ENCODE measurements at regions not wholly inside any gene's neighbourhood (a gene's known extent, or its start where the extent isn't known, plus 50 kb on each side); places are given as distances from the start of the nearest gene placed in this dataset.
"Not testable (repeated sequence)": the region's sequence is repeated elsewhere in the genome, so short reads cannot be mapped to it uniquely, and the experiment has no call there.

DNA sequence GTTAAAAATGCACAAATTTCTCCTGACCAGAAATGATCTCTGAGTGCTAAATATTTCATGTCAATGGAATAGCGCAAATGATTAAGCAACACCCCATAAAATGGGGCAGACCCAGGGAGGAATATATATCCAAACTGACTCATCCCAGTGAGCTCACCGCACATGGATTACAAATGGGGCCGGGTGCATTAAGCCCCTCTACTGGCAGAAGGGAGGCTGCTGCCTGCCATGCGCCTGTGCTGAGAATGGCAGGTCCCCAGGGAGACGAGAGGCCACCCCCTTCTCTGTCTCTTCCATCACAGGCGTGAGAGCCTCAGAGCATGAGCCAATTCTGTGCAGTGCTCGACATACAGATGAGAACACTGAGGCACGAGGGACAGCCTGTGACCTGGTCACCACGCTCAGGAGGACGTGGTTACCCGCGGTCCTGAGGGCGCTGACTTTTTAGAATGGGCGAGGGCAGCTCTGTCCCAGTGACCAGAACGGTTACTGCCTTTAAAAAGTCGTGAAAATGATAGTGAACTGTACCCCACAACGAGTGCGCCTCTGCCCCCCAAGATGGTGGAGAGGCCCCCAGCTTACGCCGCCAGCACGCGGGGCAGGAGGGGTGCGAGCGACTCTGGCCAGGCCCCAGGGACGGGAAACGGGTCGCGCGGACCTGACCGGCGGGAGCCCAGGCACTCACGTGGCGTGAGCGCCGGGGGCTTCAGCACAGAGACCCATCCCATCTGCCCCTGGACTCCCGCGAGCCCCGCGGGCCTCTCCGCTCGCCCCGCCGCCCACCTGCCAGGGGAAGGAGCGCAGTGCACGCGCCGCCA is 130.2 kb upstream of the ALDH3B2 start:
- DNase-seq (ENCODE audit: low read depth), result not testable (repeated sequence)

DNA sequence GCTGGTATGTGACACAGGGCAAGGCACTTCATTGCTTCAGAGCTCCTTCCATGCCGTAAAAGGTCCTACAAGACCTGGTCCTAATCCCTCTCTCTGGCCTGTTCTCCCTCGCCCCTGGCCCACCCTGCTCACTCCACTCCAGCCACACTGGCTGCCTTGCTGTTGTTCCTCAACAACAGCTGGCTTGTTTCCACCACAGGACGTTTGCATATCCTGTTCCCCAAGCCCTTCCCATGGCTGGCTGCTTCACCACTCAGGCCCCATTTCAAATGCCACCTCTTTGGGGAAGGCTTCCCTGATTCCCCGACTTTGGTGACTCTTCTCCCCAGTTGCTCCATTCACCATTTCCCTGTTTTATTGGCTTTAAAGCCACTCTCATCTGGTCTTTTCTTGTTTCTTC is 129.1 kb upstream of the ALDH3B2 start:
- not testable (repeated sequence) for DNase-seq (ENCODE audit: low read depth)

DNA sequence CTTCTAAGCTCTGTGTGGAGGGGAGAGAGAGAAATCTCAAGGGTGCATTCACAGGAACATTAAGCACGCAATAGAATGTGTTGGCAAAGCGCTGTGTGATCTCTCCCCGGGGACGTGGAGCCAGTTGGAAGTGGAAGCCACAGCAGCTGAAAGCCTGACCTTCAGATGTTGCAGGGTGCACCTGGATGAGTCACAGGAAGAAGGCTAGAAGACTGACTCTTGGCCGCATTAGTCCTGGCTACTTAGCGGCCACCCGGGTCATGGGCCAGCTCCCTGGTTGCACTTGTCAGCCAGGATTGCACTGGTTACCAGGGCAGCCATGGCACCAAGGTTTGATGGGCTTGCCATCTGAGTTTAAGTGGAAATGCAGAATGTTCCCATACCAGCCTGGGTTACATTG is 128.6 kb upstream of the ALDH3B2 start:
- DNase-seq (ENCODE audit: low read depth), result not testable (repeated sequence)

DNA sequence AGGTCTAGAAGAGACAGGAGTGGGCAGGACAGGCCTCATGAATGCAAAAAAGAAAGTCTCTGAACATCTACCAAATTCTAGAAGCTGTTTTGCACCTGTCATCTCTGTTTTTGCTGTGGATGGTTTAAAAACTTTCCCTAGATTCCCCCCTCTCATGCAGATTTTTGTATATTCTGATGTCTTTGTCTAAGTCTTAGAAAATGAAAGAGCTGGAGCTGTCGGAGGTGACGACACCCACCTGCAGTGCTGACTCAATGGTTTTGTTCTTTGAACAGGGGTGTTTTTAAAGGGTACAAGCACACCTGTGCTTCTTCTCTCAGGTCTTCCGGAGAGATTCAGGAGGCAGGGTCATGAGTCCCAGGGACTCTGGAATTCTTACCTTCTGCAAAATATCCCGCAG is 128.2 kb upstream of the ALDH3B2 start:
- DNase-seq (ENCODE audit: low read depth), result not testable (repeated sequence)

DNA sequence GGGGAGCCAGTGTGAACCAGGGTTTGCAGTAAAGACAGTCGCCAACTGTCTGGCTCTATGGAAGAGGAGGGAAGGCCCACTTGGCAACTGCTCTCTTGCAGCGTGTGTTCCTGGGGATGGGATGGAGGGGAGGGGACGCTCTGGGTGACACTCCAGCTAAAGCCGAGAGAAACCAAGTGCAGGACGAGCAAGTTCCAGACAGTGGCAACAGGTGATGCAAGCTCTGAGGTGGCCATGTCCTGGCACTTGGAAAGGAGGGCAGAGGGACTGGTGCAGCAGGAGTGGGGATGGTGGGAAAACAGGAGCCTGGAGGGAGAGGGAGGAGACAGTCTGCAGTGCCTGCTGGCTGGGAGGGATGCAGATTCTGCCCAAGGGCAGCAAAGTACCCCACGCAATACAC is 127.0 kb upstream of the ALDH3B2 start:
- not testable (repeated sequence) for DNase-seq (ENCODE audit: low read depth)

DNA sequence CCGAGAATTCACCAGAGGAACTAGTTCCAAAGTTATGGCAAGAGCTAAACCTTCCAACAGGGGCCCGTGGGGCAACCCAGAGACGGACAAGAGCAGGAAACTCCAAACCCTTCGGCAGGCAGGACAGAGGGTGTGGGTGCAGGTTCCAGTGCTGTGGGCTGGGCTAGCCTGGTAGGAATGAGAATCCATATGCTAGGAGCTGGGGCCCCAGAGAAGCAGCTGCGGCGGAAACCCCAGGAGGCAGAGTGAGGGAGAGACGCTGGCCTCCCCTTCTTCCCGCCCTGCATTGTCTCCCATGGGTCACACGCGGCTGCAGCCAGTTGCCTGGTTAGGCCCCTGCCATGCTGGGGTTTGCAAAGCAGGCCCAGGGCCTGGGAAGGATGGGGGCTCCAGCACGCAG is 126.2 kb upstream of the ALDH3B2 start:
- not testable (repeated sequence) for DNase-seq (ENCODE audit: low read depth)

DNA sequence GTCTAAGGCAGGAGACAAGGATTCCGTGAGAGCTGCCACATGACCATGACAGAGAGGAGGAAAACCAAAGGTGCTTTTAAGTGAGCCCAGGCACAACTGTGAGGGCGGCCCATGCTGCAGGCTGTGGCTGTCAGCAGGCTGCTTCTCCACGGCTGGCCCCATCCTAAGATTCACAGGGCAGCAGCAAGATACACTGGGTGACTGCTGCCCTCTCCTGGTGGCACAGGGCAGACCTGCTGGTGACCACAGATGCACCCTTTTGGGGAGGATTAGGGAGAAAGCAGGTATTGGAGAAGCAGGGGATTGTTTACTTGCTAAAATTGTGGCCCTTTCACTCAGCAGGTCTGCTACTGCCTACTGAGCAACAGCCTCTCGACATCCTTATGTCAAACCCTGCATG is 125.4 kb upstream of the ALDH3B2 start:
- not testable (repeated sequence) for DNase-seq (ENCODE audit: low read depth)

DNA sequence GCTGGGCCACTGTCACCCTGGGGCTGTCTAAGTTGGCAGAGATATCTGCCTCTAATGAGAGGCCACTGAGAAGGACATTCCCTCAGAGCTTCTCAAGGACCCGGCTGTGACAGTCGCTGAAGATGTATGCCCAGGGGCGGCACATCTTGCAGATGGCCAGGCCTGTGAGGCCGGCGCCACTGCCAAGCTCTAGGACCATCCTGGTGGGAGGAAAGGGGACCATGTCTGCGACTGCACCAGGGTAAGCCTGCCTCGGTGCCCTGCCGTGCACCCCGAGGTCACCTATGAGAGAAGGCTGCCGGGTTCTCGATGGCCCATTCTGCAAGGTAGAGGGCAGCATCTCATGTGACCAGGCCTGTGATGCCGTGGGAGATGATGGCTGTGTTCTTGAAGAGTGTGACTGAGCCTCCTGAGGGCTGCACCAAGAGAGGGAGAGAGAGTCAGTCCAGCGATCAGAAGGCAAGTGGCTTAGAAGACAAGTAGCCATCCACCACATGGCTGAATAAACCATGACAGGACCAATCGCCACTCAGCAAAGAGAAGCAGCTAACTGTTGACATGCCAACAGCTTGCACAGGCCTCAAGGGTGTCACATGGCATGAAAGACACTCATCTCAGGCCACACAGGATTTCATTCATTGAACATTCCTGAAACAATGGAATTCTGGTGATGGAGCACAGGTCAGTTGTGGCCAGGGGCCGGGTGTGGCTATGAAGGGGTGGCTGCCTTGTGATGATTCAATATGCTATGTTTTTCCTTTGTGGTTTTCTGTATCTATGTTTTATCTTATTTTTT is 123.5 kb upstream of the ALDH3B2 start:
- not testable (repeated sequence) for DNase-seq (ENCODE audit: low read depth)

DNA sequence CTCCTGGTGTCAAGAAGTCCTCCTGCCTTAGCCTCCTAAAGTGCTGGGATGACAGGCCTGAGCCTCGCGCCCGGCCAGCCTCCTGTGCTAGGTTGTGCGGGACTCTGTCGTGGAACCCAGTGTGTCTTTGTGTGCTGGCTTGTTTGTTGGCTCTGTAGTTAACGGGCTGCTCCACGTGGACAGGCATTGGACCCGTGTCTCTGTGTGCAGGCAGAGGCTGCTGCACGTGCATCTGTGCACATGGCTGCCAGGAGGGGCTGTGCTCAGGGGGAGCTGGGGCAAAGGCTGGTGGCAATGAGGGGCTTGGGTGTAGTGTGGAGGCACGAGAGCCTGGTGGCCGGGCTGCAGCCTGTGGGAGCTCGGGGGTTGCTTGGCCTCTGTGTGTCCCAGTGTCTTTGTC is 121.3 kb upstream of the ALDH3B2 start:
- no peak for DNase-seq (ENCODE audit: low read depth)

DNA sequence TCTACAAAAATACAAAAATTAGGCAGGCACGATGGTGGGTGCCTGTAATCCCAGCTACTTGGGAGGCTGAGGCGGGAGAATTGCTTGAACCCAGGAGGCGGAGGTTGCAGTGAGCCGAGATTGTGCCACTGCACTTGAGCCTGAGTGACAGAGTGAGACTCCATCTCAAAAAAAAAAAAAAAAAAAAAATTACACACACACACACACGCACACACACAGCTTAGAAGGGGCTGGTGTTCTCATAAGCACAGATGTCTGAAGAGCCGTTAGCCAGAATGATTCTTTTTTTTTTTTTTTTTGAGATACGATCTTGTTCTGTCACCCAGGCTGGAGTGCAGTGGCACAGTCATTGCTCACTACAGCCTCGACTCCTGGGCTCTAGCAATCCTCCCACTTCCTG is 119.3 kb upstream of the ALDH3B2 start:
- not testable (repeated sequence) for DNase-seq (ENCODE audit: low read depth)

DNA sequence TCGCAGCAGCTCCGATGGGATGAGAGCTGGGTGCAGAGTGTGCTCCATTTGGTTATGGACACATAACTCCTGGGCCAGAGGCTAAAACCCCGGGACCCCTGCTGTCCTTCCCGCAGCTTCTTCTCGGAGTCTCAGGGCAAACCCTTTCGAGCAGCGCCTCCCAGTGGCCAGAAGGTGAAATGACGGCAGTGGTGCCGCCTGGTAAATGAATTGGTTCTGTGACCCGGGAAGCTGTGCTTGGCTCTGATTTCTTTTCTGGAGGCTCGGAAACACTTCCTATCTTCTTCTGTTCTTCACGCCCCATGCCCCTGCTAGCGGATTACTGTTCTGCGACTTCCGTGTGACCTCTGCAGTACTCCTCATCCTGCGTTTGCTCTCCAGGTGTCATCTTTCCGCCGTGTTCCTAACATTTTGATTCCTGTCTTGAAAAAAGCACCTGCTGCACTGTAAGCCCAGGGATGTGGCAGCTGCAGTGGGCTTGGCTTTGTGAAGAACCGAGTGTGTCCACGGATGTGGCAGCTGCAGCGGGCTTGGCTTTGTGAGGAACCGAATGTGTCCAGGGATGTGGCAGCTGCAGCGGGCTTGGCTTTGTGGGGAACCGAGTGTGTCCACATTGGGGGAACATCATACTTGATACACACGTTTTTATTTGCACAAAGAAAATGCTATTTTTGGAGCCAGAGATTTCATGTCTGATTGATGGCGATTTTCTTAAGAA is 118.0 kb upstream of the ALDH3B2 start:
- DNase-seq (ENCODE audit: low read depth), result peak; percentile 23

DNA sequence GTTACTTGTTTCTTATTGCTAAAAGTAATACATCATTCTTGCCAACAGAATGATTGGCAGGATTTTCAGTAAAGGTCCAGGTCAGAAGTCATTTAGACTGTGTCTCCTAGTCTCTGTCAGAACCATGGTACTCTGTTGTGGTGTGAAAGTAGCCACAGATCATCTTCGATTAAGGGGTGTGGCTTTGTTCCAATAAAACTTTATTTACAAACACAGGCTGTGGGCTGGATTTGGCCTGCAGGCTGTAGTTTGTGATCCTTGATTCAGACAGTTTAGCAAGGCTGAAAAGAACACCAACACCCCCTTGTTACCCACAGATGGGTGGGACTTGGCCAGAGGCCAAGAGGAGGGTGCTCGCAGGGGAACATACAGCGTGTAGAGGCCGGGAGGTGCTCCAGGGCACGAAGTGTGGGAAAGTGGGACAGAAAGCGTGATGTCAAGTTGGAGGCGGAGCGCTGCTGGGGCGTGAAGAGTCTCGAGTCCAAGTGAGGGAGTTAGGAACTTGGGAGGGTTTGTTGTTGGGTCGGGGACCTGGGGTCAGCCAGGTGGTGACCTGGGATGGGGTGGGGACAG is 117.3 kb upstream of the ALDH3B2 start:
- not testable (repeated sequence) for DNase-seq (ENCODE audit: low read depth)

DNA sequence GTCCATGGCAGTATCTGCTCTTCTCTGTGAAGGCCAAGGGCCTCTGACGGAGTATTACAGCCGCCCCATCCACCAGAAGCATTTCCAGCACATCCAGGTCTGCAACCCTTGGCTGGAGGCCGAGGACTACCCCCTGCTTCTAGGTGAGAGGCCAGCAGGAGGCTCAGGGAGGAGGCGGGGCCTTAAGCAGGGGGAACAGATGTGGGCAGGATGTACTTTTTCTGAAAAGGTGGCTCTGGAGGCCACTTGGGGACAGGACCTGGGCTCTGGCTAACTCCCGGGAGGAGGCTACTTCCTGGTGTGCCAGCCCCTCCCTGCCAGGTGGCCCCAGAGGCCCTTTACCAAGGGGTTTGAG is 113.9 kb upstream of the ALDH3B2 start:
- not testable (repeated sequence) for DNase-seq (ENCODE audit: low read depth)

DNA sequence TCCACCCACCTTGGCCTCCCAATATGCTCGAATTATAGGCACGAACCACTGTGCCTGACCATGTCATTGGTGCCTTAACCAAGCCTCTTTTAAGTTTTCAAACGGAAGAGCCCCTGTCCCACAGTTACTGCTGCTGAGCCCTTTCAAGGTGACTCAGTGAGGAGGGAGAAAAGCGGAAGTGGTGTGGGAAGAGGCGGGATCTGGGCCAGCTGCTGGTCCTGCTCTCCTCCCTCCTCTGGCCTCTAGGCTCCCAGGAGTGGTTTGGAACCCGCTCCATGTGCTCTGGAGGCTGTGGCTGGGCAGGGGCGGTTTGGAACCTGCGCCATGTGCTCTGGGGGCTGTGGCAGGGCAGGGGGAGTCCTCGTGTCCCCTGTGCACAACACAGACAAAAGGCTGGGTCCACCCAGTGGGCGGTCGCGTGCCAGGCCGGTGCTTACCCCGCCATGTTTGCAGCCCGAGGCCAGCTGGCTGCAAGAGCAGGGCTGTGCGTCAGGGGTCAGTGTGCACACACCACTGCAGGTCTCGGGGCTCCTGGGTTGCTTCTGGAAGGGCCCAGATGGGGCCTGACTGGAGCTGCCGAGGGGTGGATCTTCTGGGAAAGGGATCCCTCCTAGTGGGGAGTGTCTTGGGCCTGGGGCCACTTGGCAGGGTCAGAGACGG is 113.4 kb upstream of the ALDH3B2 start:
- DNase-seq (ENCODE audit: low read depth), result not testable (repeated sequence)

DNA sequence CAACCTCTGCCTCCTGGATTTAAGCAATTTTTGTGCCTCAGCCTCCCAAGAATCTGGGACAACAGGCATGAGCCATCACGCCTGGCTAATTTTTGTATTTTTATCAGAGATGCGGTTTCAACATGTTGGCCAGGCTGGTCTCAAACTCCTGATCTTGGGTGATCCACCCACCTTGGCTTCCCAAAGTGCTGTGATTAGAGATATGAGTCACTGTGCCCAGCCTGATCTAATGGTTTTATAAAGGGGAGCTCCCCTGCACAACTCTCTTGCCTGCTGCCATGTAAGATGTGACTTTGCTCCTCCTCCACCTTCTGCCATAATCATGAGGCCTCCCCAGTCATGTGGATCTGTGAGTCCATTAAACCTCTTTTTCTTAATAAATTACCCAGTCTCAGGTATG is 107.5 kb upstream of the ALDH3B2 start:
- not testable (repeated sequence) for DNase-seq (ENCODE audit: low read depth)

DNA sequence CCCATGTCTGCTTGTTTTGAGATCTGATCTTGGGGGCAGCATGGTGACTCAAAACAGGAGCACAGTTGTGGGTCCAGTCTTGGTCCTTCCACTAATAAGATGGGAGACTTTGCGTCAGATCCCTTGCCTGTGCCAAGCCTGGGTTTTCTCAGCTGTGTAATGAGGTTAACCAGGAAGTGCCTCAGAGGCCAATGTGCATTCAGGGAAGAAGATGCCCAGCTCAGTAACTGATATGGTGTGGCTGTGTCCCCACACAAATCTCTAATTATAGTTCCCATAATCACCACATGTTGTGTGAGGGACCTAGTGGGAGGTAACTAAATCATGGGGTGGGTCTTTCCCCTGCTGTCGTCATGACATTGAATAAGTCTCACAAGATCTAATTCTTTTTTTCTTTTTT is 107.1 kb upstream of the ALDH3B2 start:
- not testable (repeated sequence) for DNase-seq (ENCODE audit: low read depth)

DNA sequence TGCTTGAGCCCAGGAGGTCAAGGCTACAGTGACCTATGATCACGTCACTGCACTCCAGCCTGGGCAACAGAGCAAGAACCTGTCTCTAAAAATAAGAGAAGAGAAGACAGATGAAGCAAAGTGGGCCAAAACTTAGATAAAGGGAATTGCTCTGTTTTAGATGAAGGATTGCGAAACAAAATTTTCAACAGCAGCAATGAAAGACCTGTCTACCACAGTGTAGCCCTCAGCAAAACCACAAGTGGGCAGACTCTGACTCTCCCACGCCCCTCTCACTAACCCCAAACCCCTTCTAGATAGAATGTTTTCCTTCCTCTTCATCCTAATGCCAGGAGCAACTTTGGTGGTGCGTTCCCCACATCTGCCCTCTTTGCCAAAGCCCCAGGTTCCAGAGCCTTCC is 105.6 kb upstream of the ALDH3B2 start:
- no peak for DNase-seq (ENCODE audit: low read depth)

DNA sequence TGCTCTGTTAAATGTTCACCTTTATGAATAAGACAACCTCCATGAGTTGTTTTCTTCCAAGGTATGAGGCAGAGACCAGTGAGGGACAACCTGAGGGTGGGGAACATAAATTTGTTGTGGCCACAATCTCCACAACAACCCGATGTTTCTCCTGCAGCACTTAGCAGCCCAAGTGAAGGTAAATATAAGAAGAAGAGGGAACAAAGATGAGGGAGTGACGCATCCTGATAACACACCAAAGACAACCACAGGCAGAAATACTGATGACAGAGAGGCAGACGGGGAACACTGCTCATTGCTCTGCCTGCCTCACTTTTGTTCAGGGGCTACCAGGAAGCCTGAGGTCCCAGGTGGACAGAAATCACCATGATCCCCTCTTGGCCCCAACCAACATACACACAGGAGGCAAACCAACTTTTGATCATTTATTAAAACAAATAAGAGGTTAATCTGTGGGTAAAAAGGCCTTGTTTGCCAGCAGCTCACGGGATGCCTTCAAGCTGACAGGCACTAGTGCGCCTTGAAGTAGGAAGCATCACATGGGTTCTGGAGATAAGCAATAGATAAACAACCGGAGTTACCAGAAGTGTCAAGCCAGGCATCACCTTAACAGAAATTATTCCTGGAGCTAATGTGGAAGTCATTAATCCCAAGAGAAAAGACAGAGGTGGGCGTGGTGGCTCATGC is 104.9 kb upstream of the ALDH3B2 start:
- DNase-seq (ENCODE audit: low read depth), result not testable (repeated sequence)

DNA sequence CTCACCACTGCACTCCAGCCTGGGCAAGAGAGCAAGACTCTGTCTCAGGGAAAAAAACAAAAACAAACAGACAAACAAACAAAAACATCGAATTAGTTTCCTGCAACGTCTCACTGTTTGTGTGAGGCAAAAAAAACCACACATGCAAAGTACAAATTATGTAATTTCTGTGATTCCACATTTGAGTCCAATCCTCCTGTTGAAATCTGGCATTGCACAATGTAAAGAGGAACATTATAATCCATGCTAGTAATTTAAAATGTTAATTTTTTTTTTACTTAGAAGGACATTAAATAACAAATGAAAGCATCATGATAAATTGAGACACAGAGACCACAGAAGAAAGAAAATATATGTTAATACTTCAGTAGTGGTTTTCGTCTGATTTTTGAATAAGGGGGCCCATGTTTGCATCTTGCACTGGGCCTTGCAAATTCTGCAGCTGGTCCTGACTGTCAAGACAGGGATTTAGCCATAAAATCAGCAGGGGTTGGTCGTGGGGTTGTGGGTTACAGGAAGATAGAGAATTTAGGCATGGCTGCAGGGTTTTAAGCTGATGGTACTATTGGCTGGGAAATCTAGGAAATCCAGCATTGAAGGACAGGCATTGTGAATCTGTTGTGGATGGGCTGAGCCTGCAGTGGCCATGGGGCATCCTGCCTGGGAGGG is 102.6 kb upstream of the ALDH3B2 start:
- no peak for DNase-seq (ENCODE audit: low read depth)

DNA sequence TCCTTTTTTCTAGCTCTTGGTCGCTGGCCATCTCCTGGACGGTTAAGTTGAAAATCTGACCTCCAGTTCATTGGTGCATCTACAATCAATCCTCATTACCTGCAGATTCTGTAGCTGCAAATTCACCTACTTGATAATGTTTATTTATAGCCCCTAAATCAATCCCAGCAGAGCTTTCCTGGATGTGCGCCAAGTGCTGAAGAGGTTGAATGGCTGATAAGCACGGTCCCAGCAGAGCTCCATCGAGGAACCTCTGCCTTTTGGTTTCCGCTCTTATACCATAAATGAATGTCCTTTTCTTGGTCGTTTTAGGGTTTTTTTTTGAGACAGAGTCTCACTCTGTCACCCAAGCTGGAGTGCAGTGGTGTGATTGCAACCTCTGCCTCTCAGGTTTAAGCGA is 99.8 kb upstream of the ALDH3B2 start:
- not testable (repeated sequence) for DNase-seq (ENCODE audit: low read depth)

Measured in stimulated activated CD8-positive, alpha-beta memory T cell treated with anti-CD3 and anti-CD28 coated beads, Interleukin-4, amount 100 ng/mL, for 24 hours (primary cell).